K562 (cell line): ENCODE measurements at regions not wholly inside any gene's neighbourhood (a gene's known extent, or its start where the extent isn't known, plus 50 kb on each side); places are given as distances from the start of the nearest gene placed in this dataset.

Experiments
- ATAC-seq: fragments of 200-7000 bp; cut with Tn5 transposase; 3 replicates; pipeline ENCODE4 v1.9.1; 2020; ENCODE audit warnings: moderate library complexity
- BruUV-seq: library from RNA; stranded (reverse); fragments of 400-500 nt; replicated peaks from 2 replicates; lab custom pipeline; 2021; lab: Mats Ljungman, UMichigan
- CTCF ChIA-PET: fragments of 300-600 bp; formaldehyde crosslinking; extraction: SDS; loops from one replicate; lab custom pipeline; 2021; ENCODE audit warnings: low intra/inter-chr PET ratio; lab: Yijun Ruan, JAX
- POLR2A ChIA-PET: fragments of 300-600, 350-650 bp; sonication (Branson Sonifier 250); formaldehyde crosslinking; extraction: SDS; loops from one replicate; lab custom pipeline; 2021; ENCODE audit warnings: antibody characterized with exemption, inconsistent platforms; lab: Yijun Ruan, JAX
- DNase-seq, 4 experiments: peaks; one replicate each; pipeline versions ENCODE4 v3.0.0 to v3.0.0-alpha.2; 2011 to 2018; ENCODE audit warnings: low spot score in 3 of 4, mixed read lengths in 3 of 4; ENCODE audit errors: extremely low read depth in 1 of 4
- FAIRE-seq: peaks from 2 replicates; lab custom pipeline; 2011; peaks lifted over from hg19 to GRCh38; lab: Jason Lieb, UNC
- H2AFZ ChIP-seq: 2 replicates; pipeline ENCODE4 v1.6.0; 2011; ENCODE audit warnings: low read depth, low read length, control low read depth, inconsistent platforms
- H3K27ac ChIP-seq: fragments of 200-600 bp; 3 replicates; pipeline ENCODE4 v1.8.0; 2011; ENCODE audit warnings: low read depth, mild to moderate bottlenecking, control low read depth, inconsistent platforms, low read length, moderate library complexity, mixed read lengths; ENCODE audit errors: extremely low read depth
- H3K27me3 ChIP-seq, 2 experiments: fragments of 300-600 bp in 1 of 2; 2 replicates in 1 of 2; 3 replicates in 1 of 2; pipeline versions ENCODE4 v1.6.0 to v1.8.0; 2011; ENCODE audit warnings: inconsistent platforms in 2 of 2, low read length in 2 of 2, mild to moderate bottlenecking in 1 of 2, mixed read lengths in 1 of 2, moderate library complexity in 1 of 2; ENCODE audit not compliant: control insufficient read depth in 2 of 2, insufficient read depth in 2 of 2
- H3K36me3 ChIP-seq: fragments of 300-600 bp; 3 replicates; pipeline ENCODE4 v1.8.0; 2011; ENCODE audit warnings: mild to moderate bottlenecking, low read length, inconsistent platforms; ENCODE audit not compliant: control insufficient read depth, insufficient read depth
- H3K4me1 ChIP-seq, 2 experiments: fragments of 200-600 bp in 1 of 2; replicated peaks in 1 of 2; 2 replicates in 1 of 2; 3 replicates in 1 of 2; pipeline versions ENCODE4 v1.5.1 to v1.8.0; 2011; ENCODE audit warnings: inconsistent platforms in 2 of 2, low read length in 2 of 2, mild to moderate bottlenecking in 1 of 2, mixed read lengths in 1 of 2, moderate library complexity in 1 of 2; ENCODE audit not compliant: control insufficient read depth in 2 of 2, insufficient read depth in 2 of 2
- H3K4me2 ChIP-seq: 2 replicates; pipeline ENCODE4 v1.6.1; 2011; ENCODE audit warnings: low read length, control low read depth, inconsistent platforms, mixed read lengths; ENCODE audit not compliant: insufficient read depth
- H3K4me3 ChIP-seq: fragments of 200-600 bp; sonication (generic), shearing (Covaris generic); 2 replicates; pipeline ENCODE4 v1.5.1; 2016; ENCODE audit warnings: control low read depth, inconsistent platforms
- H3K79me2 ChIP-seq: fragments of 200-600 bp; 3 replicates; pipeline ENCODE4 v1.8.0; 2011; ENCODE audit warnings: low read length, inconsistent platforms; ENCODE audit not compliant: control insufficient read depth, insufficient read depth
- H3K9ac ChIP-seq, 2 experiments: 2 replicates each; pipeline versions ENCODE4 v1.6.0 to v1.6.1; 2011; ENCODE audit warnings: low read depth in 2 of 2, low read length in 2 of 2, control low read depth in 1 of 2, inconsistent platforms in 1 of 2, mild to moderate bottlenecking in 1 of 2, mixed read lengths in 1 of 2; ENCODE audit not compliant: insufficient read depth in 1 of 2
- H3K9me1 ChIP-seq: one replicate; pipeline ENCODE4 v1.6.0; 2011; ENCODE audit warnings: inconsistent platforms, mild to moderate bottlenecking, low read length, moderate library complexity; ENCODE audit not compliant: control insufficient read depth, insufficient read depth
- H3K9me3 ChIP-seq: replicated peaks from 2 replicates; pipeline ENCODE4 v1.5.1; 2011; ENCODE audit warnings: low read depth, low read length, inconsistent platforms; ENCODE audit not compliant: control insufficient read depth, insufficient read depth
- H4K20me1 ChIP-seq: replicated peaks from 2 replicates; pipeline ENCODE4 v1.6.1; 2011; ENCODE audit warnings: low read length, inconsistent platforms, mixed read lengths; ENCODE audit not compliant: control insufficient read depth, insufficient read depth
- HLTF ChIP-seq: fragments of 450-650 bp; IDR thresholded peaks from 2 replicates; pipeline ENCODE4 v1.6.1; 2016
- ZNF134 ChIP-seq: fragments of 250-450 bp; sonication (Bioruptor Pico); conservative IDR thresholded peaks from 2 replicates; pipeline ENCODE4 v1.4.0; 2020
- WGBS: fragments of 100-300 bp; shearing (Covaris generic); methylation state at CpG from one replicate; pipeline ENCODE4 v1.1.6; 2016; ENCODE audit warnings: low coverage, mixed read lengths; ENCODE audit not compliant: insufficient coverage; ENCODE audit errors: missing lambda C conversion rate; 5-methylcytosine and 5-hydroxymethylcytosine counted together
- in situ Hi-C: fragments of 300-500 bp; cut with MboI; formaldehyde crosslinking; loops from 4 replicates; pipeline ENCODE4 v1.15.0; 2018; ENCODE audit warnings: inconsistent platforms, mixed read lengths
- intact Hi-C: fragments of 100-400 bp; cut with micrococcal nuclease; formaldehyde crosslinking; loops from 2 replicates; pipeline ENCODE4 v1.14.2; 2022
- TF ChIP-seq, protein P1 (sequence below): fragments of 450-650 bp; IDR thresholded peaks from 2 replicates; pipeline ENCODE4 v1.6.1; 2016; ENCODE audit warnings: borderline replicate concordance

- TF ChIP-seq, protein P1, sequence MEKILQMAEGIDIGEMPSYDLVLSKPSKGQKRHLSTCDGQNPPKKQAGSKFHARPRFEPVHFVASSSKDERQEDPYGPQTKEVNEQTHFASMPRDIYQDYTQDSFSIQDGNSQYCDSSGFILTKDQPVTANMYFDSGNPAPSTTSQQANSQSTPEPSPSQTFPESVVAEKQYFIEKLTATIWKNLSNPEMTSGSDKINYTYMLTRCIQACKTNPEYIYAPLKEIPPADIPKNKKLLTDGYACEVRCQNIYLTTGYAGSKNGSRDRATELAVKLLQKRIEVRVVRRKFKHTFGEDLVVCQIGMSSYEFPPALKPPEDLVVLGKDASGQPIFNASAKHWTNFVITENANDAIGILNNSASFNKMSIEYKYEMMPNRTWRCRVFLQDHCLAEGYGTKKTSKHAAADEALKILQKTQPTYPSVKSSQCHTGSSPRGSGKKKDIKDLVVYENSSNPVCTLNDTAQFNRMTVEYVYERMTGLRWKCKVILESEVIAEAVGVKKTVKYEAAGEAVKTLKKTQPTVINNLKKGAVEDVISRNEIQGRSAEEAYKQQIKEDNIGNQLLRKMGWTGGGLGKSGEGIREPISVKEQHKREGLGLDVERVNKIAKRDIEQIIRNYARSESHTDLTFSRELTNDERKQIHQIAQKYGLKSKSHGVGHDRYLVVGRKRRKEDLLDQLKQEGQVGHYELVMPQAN = no peak
Measured at GRCh38 chr10:43880160-43880559, 231.5 kb upstream of the ZNF32 start (continued).

DNA sequence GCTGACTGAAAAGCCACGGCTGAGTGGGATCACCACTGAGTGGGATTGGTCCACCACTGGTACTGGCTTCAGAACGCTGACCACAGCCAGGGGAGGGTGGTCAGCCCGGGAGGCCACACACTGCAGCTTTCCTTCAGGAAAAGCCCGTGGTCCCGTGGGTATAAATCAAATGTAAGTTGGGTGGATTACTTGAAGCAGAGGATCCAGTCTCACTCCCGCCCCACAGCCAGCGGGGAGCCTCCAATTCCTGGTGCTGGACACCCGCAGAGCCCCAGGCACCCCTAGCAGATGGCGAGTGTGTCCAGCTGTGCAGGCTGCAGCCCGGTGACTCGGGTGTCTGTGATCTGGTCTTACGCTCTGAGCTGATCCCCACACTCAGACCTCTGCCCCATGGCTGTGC is 231.1 kb upstream of the ZNF32 start:
- no TSS peak for BruUV-seq
- Histone ChIP-seq H3K79me2 (no peaks in the 10 kb centered on the region), H3K4me3 (no peak overlapping the region), H3K9me3 (no peaks in the 10 kb centered on the region), H3K4me2 (no peak overlapping the region), H3K9me1 (no peaks in the 10 kb centered on the region), H2AFZ (no peak overlapping the region), H4K20me1 (0 out of 2 replicates have a peak, but pooled peaks cover 5% of the 10 kb centered on the region), H3K4me1 (no peaks in the 10 kb centered on the region), H3K27ac (no peak overlapping the region), H3K9ac (no peak overlapping the region), H3K27me3 (peaks cover 30 to 44% of the 10 kb centered on the region in 2 experiments), H3K36me3 (no peaks in the 10 kb centered on the region)
- no peak for TF ChIP-seq ZNF134 (CRISPR knock-in tag)
- TF ChIP-seq HLTF = no peak
- ATAC-seq (no peak), DNase-seq (no peak), FAIRE-seq (no peak)
- in situ Hi-C loops (no loop called here), intact Hi-C loops (no loop called here)
- WGBS = 0% methylated on average over 12 of the region's 12 CpGs
- POLR2A ChIA-PET = interaction anchor here (0.6 to 0.7 kb wide), 2 partner anchors 194 to 627 kb away, joined by 3 read pairs; no protein-coding TSS in a partner anchor
- CTCF ChIA-PET = no interaction called here
